ENCODE measurements at regions not wholly inside any gene's neighbourhood (a gene's known extent, or its start where the extent isn't known, plus 50 kb on each side); places are given as distances from the start of the nearest gene placed in this dataset.

- no peak for TF ChIP-seq CTCF (IDR thresholded peaks at IDR 0.05)
- TF ChIP-seq POLR2A (IDR thresholded peaks at IDR 0.05) = no peak
Observed at GRCh38 chr2:167575276-167575675, 672.1 kb downstream of the STK39 start.
